ENCODE measurements at regions not wholly inside any gene's neighbourhood (a gene's known extent, or its start where the extent isn't known, plus 50 kb on each side); places are given as distances from the start of the nearest gene placed in this dataset.

- TF ChIP-seq CTCF (conservative IDR thresholded peaks at IDR 0.05; ENCODE audit: low read depth, low read length) (no peak), MAZ (IDR thresholded peaks at IDR 0.05; ENCODE audit: borderline replicate concordance, low read depth, low read length) (no peak), NFE2L2 (IDR thresholded peaks at IDR 0.05; ENCODE audit: low read depth, low read length) (no peak)
Measured at GRCh38 chr13:105089858-105090643, 1445.4 kb downstream of the EFNB2 start.

Measured in IMR-90 (cell line).